GM23338 (cell line): ENCODE measurements at regions not wholly inside any gene's neighbourhood (a gene's known extent, or its start where the extent isn't known, plus 50 kb on each side); places are given as distances from the start of the nearest gene placed in this dataset.

ENCODE experiments used
- ATAC-seq: fragments of 200-7000 bp; cut with Tn5 transposase; 3 replicates; pipeline ENCODE4 v1.9.1; 2020
- DNase-seq: peaks from one replicate; pipeline ENCODE4 v3.0.0-alpha.2; 2015; ENCODE audit warnings: low spot score
- H2AFZ ChIP-seq: fragments of 200-600 bp; sonication (generic); 2 replicates; pipeline ENCODE4 v1.8.0; 2016; ENCODE audit warnings: antibody characterized with exemption, mild to moderate bottlenecking, moderate library complexity
- H3F3A ChIP-seq: fragments of 200-600 bp; sonication (generic); replicated peaks from 2 replicates; pipeline ENCODE4 v1.8.0; 2017; ENCODE audit warnings: antibody characterized with exemption, mixed run types, low read depth
- H3K27ac ChIP-seq: fragments of 200-600 bp; sonication (generic); 2 replicates; pipeline ENCODE4 v1.6.1; 2016; ENCODE audit warnings: low read depth
- H3K27me3 ChIP-seq: fragments of 200-600 bp; sonication (generic); 2 replicates; pipeline ENCODE4 v1.8.0; 2016; ENCODE audit warnings: mild to moderate bottlenecking, mixed run types, moderate library complexity; ENCODE audit not compliant: insufficient read depth
- H3K36me3 ChIP-seq: fragments of 200-600 bp; sonication (generic); 2 replicates; pipeline ENCODE4 v1.8.0; 2016; ENCODE audit warnings: mild to moderate bottlenecking; ENCODE audit not compliant: insufficient read depth
- H3K4me1 ChIP-seq: fragments of 200-600 bp; sonication (generic); 2 replicates; pipeline ENCODE4 v1.8.0; 2016; ENCODE audit warnings: mild to moderate bottlenecking, moderate library complexity; ENCODE audit not compliant: insufficient read depth
- H3K4me2 ChIP-seq: fragments of 200-600 bp; sonication (generic); 2 replicates; pipeline ENCODE4 v1.7.1; 2017; ENCODE audit warnings: mixed run types
- H3K4me3 ChIP-seq: fragments of 200-600 bp; sonication (generic); 2 replicates; pipeline ENCODE4 v1.6.1; 2016; ENCODE audit warnings: mixed run types
- H3K79me2 ChIP-seq: fragments of 200-600 bp; sonication (generic); replicated peaks from 2 replicates; pipeline ENCODE4 v1.8.0; 2017; ENCODE audit warnings: mild to moderate bottlenecking; ENCODE audit not compliant: insufficient read depth
- H3K9me2 ChIP-seq: fragments of 200-600 bp; sonication (generic); 2 replicates; pipeline ENCODE4 v1.8.0; 2017; ENCODE audit not compliant: insufficient read depth
- H4K20me1 ChIP-seq: fragments of 200-600 bp; sonication (generic); replicated peaks from 2 replicates; pipeline ENCODE4 v1.8.0; 2017; ENCODE audit warnings: mild to moderate bottlenecking; ENCODE audit not compliant: insufficient read depth
- H3K27ac Mint-ChIP-seq: 2 replicates; pipeline ENCODE4 v1.8.0; 2020; ENCODE audit warnings: inconsistent platforms, mild to moderate bottlenecking, moderate library complexity, mixed read lengths
- H3K27me3 Mint-ChIP-seq: 3 replicates; pipeline ENCODE4 v1.8.0; 2022; ENCODE audit warnings: low read depth, mild to moderate bottlenecking, moderate library complexity, mixed read lengths, inconsistent platforms; ENCODE audit not compliant: insufficient read depth, poor library complexity
- H3K36me3 Mint-ChIP-seq: 3 replicates; pipeline ENCODE4 v1.8.0; 2021; ENCODE audit warnings: low read depth, mild to moderate bottlenecking, inconsistent platforms, moderate library complexity, mixed read lengths
- H3K4me1 Mint-ChIP-seq: 3 replicates; pipeline ENCODE4 v1.8.0; 2020; ENCODE audit warnings: mild to moderate bottlenecking, inconsistent platforms, mixed read lengths
- H3K4me3 Mint-ChIP-seq: 3 replicates; pipeline ENCODE4 v1.8.0; 2021; ENCODE audit warnings: moderate library complexity, mild to moderate bottlenecking, inconsistent platforms, mixed read lengths
- H3K9me3 Mint-ChIP-seq: 3 replicates; pipeline ENCODE4 v1.8.0; 2020; ENCODE audit warnings: moderate library complexity, mild to moderate bottlenecking, inconsistent platforms, mixed read lengths
- CREB1 ChIP-seq: fragments of 250-450 bp; sonication (Bioruptor Pico); IDR thresholded peaks from 2 replicates; pipeline ENCODE4 v1.5.0; 2020; ENCODE audit warnings: low read depth, mild to moderate bottlenecking, moderate library complexity
- EZH2phosphoT487 ChIP-seq: fragments of 200-600 bp; sonication (generic); IDR thresholded peaks from one replicate; pipeline ENCODE4 v1.8.1; 2018; ENCODE audit warnings: antibody characterized with exemption; ENCODE audit not compliant: unreplicated experiment
- POLR2AphosphoS5 ChIP-seq: IDR thresholded peaks from 2 replicates; pipeline ENCODE4 v1.6.1; 2016; ENCODE audit warnings: antibody characterized with exemption, low read depth
- ZNF331 ChIP-seq: fragments of 250-450 bp; sonication (Bioruptor Pico); IDR thresholded peaks from 2 replicates; pipeline ENCODE4 v1.5.0; 2020; ENCODE audit warnings: low read depth, mild to moderate bottlenecking, moderate library complexity
- TF ChIP-seq, protein P1 (sequence below): fragments of 250-450 bp; sonication (Bioruptor Pico); IDR thresholded peaks from 2 replicates; pipeline ENCODE4 v1.5.0; 2020; ENCODE audit warnings: mild to moderate bottlenecking, moderate library complexity
- TF ChIP-seq, protein P2 (sequence below), 2 experiments: fragments of 200-600 bp in 1 of 2; sonication (generic) in 1 of 2; conservative IDR thresholded peaks; 2 replicates each; pipeline versions ENCODE4 v1.5.1 to v1.6.1; 2016 to 2017; ENCODE audit warnings: antibody characterized with exemption in 2 of 2, low read depth in 2 of 2, mild to moderate bottlenecking in 2 of 2, moderate library complexity in 1 of 2

DNA sequence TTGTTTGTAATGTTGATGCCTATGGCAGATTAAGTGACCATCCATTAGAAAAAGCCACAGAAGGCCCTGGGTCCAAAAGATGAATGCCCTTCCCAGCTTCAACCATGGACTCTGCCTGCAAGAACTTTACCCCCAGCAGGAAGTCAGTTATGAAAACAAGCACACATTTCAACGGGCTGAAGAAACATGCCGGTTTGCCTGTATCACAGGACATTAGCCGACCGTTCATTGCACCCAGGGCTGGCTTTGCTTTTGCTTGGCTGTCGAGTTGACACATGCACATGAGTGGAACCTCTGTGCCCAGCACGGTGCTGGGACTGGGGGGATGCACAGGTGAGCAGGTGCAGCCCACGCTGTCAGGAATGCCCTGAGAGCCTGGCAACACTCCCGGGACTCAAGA, 1087.0 kb downstream of the BCL11B start:
- H3K4me1 ChIP-seq, result no peaks in the 10 kb centered on the region
- no peak overlapping the region for H3K27ac ChIP-seq
- DNase-seq, result no peak
- no peaks in the 10 kb centered on the region for H3F3A ChIP-seq
- no peaks in the 10 kb centered on the region for H3K79me2 ChIP-seq
- no peak overlapping the region for H3K4me3 Mint-ChIP-seq
- TF ChIP-seq ZNF331 (CRISPR knock-in tag) (no peak), EZH2phosphoT487 (no peak), POLR2AphosphoS5 (no peak), CREB1 (CRISPR knock-in tag) (no peak)
- TF ChIP-seq, protein P1, sequence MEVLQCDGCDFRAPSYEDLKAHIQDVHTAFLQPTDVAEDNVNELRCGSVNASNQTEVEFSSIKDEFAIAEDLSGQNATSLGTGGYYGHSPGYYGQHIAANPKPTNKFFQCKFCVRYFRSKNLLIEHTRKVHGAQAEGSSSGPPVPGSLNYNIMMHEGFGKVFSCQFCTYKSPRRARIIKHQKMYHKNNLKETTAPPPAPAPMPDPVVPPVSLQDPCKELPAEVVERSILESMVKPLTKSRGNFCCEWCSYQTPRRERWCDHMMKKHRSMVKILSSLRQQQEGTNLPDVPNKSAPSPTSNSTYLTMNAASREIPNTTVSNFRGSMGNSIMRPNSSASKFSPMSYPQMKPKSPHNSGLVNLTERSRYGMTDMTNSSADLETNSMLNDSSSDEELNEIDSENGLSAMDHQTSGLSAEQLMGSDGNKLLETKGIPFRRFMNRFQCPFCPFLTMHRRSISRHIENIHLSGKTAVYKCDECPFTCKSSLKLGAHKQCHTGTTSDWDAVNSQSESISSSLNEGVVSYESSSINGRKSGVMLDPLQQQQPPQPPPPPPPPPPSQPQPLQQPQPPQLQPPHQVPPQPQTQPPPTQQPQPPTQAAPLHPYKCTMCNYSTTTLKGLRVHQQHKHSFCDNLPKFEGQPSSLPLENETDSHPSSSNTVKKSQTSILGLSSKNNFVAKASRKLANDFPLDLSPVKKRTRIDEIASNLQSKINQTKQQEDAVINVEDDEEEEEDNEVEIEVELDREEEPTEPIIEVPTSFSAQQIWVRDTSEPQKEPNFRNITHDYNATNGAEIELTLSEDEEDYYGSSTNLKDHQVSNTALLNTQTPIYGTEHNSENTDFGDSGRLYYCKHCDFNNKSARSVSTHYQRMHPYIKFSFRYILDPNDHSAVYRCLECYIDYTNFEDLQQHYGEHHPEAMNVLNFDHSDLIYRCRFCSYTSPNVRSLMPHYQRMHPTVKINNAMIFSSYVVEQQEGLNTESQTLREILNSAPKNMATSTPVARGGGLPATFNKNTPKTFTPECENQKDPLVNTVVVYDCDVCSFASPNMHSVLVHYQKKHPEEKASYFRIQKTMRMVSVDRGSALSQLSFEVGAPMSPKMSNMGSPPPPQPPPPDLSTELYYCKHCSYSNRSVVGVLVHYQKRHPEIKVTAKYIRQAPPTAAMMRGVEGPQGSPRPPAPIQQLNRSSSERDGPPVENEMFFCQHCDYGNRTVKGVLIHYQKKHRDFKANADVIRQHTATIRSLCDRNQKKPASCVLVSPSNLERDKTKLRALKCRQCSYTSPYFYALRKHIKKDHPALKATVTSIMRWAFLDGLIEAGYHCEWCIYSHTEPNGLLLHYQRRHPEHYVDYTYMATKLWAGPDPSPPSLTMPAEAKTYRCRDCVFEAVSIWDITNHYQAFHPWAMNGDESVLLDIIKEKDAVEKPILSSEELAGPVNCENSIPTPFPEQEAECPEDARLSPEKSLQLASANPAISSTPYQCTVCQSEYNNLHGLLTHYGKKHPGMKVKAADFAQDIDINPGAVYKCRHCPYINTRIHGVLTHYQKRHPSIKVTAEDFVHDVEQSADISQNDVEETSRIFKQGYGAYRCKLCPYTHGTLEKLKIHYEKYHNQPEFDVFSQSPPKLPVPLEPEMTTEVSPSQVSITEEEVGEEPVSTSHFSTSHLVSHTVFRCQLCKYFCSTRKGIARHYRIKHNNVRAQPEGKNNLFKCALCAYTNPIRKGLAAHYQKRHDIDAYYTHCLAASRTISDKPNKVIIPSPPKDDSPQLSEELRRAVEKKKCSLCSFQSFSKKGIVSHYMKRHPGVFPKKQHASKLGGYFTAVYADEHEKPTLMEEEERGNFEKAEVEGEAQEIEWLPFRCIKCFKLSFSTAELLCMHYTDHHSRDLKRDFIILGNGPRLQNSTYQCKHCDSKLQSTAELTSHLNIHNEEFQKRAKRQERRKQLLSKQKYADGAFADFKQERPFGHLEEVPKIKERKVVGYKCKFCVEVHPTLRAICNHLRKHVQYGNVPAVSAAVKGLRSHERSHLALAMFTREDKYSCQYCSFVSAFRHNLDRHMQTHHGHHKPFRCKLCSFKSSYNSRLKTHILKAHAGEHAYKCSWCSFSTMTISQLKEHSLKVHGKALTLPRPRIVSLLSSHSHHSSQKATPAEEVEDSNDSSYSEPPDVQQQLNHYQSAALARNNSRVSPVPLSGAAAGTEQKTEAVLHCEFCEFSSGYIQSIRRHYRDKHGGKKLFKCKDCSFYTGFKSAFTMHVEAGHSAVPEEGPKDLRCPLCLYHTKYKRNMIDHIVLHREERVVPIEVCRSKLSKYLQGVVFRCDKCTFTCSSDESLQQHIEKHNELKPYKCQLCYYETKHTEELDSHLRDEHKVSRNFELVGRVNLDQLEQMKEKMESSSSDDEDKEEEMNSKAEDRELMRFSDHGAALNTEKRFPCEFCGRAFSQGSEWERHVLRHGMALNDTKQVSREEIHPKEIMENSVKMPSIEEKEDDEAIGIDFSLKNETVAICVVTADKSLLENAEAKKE (CRISPR knock-in tag), result no peak
- TF ChIP-seq, protein P2, sequence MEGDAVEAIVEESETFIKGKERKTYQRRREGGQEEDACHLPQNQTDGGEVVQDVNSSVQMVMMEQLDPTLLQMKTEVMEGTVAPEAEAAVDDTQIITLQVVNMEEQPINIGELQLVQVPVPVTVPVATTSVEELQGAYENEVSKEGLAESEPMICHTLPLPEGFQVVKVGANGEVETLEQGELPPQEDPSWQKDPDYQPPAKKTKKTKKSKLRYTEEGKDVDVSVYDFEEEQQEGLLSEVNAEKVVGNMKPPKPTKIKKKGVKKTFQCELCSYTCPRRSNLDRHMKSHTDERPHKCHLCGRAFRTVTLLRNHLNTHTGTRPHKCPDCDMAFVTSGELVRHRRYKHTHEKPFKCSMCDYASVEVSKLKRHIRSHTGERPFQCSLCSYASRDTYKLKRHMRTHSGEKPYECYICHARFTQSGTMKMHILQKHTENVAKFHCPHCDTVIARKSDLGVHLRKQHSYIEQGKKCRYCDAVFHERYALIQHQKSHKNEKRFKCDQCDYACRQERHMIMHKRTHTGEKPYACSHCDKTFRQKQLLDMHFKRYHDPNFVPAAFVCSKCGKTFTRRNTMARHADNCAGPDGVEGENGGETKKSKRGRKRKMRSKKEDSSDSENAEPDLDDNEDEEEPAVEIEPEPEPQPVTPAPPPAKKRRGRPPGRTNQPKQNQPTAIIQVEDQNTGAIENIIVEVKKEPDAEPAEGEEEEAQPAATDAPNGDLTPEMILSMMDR (conservative IDR thresholded peaks at IDR 0.05; ENCODE audit: low read depth in 2 of 2), result no peak
- no peaks in the 10 kb centered on the region for H4K20me1 ChIP-seq
- peaks cover 16% of the 10 kb centered on the region; the same call in 1 of the 2 replicates for H3K9me2 ChIP-seq
- H3K9me3 Mint-ChIP-seq, result no peaks in the 10 kb centered on the region
- no peak for ATAC-seq
- no peak overlapping the region for H3K27ac Mint-ChIP-seq
- H3K4me3 ChIP-seq, result no peak overlapping the region
- no peaks in the 10 kb centered on the region; the same call in 2 of the 3 replicates for H3K4me1 Mint-ChIP-seq
- no peak overlapping the region for H2AFZ ChIP-seq
- H3K36me3 Mint-ChIP-seq, result no peaks in the 10 kb centered on the region
- H3K27me3 ChIP-seq, result no peaks in the 10 kb centered on the region
- H3K36me3 ChIP-seq, result no peaks in the 10 kb centered on the region
- no peak overlapping the region for H3K4me2 ChIP-seq
- H3K27me3 Mint-ChIP-seq, result peaks cover 2% of the 10 kb centered on the region
